SH-SY5Y (cell line): ENCODE measurements at regions not wholly inside any gene's neighbourhood (a gene's known extent, or its start where the extent isn't known, plus 50 kb on each side); places are given as distances from the start of the nearest gene placed in this dataset.
A peak's percentile ranks its signal among the peaks of the same experiment; 100 is the strongest.

Experiments used
- GATA2 ChIP-seq: IDR thresholded peaks from 2 replicates; pipeline ENCODE4 v1.6.1; 2011; ENCODE audit warnings: mild to moderate bottlenecking, low read depth, low read length
- GATA3 ChIP-seq: IDR thresholded peaks from 2 replicates; pipeline ENCODE4 v1.6.1; 2011; ENCODE audit warnings: low read depth, mild to moderate bottlenecking, low read length, moderate library complexity

GRCh38 chr18:51864219-51864965, 475.6 kb upstream of the DCC start:
- TF ChIP-seq GATA3 (no peak), GATA2 (no peak)

DNA sequence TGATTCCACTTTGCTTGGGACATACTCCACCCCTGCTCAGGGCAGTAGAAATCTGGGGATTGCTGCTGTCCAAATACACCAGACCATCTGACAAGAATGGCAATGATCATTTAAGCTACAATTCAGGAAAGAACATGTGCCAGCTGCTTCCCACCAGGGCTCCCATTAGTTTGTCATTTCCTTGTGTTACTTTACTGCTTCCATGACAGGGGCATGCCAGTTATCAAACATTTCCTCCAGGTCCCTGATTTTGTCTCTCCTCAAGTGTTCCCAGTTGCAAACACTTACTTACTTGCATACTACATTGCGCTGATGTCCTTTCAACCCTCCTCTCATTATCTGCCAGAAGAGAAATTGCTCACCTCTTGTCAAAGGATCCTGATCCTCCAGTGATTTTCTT, 474.5 kb upstream of the DCC start:
- no peak for TF ChIP-seq GATA2
- no peak for TF ChIP-seq GATA3

- TF ChIP-seq GATA3 = no peak
- TF ChIP-seq GATA2 = no peak
Observed at GRCh38 chr18:51867767-51868166, 472.2 kb upstream of the DCC start.

DNA sequence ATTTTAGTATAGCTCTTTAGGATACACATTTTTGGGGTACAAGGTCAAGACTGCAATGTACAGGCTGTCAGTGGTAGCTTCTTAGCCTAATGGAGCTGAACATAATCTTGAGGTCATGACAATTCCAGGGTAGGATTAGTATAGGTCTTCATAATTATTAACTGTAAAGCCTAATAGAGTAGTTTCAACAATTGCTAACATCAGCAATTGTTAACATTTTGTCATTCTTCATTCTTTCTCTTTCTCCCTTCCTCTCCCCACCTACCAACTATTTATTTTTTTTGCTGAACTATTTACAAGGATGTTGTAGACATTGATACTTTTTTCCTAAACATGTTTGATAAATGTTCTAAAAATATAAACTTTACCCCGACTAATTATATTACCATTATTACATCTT, 461.3 kb upstream of the DCC start:
- TF ChIP-seq GATA3 = no peak
- TF ChIP-seq GATA2 = no peak

DNA sequence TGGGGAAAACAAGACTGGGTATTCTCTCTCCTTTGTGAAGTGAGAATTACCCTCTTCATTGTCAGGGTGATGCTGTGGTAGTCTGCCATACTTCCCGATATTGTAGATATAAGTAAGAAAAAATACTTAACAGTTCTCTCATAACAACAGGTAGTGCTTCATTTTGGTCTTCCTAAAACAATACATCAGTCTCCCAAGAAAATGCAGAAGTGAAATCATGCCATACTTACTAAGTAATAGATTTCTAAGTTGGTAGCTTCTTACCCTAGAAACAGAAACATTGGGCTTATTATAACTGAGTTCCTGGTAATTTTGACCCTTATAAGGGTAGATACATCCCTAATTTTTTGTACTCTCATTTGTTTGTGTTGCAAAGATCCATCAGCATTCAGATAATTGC, 460.7 kb upstream of the DCC start:
- TF ChIP-seq GATA3 (no peak), GATA2 (no peak)

- TF ChIP-seq GATA2 (peak; percentile 87), GATA3 (peak; percentile 80)
Observed at GRCh38 chr18:51881394-51881793, 458.6 kb upstream of the DCC start.

DNA sequence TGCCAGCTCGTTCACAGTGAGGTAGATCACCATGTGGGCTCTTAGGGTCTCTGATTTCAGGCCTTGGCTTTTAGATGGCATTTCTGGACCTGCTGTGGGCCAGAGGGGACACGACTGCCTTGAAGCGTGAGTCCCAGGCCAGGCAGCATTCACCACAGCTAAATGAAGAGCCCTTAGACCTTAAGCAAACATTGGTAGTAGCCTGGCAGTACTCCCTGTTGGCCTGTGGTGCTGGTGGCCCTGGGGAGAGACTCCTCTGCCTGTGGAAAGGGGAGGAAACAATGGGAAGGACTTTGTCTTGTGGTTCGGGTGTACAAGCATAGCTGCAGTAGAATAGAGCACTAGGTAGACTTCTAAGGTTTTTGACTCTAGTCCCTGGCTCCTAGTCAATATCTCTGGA, 456.0 kb upstream of the DCC start:
- TF ChIP-seq GATA2 (no peak), GATA3 (no peak)

DNA sequence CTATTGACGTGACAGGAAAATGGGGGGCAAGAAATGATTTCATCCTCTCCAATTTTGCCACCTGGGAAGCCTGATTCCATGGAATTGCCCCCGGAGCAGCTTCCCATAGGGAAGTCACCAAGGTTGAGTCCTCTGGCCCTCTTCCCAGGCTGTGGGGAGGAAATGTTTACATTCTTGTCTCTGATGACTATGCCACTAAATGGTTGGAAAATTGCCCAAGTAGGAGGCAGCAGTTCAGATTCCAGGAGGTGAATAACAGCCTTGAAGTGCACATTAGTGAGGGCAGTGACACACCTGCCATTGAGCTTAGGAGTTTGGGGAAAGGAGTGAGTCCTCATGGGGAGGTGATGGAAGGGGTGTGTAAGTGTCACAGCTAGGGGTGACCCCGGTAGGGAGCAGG, 449.2 kb upstream of the DCC start:
- no peak for TF ChIP-seq GATA3
- TF ChIP-seq GATA2 = no peak

- TF ChIP-seq GATA3 = no peak
- TF ChIP-seq GATA2 = no peak
Observed at GRCh38 chr18:51891876-51892275, 448.1 kb upstream of the DCC start.

DNA sequence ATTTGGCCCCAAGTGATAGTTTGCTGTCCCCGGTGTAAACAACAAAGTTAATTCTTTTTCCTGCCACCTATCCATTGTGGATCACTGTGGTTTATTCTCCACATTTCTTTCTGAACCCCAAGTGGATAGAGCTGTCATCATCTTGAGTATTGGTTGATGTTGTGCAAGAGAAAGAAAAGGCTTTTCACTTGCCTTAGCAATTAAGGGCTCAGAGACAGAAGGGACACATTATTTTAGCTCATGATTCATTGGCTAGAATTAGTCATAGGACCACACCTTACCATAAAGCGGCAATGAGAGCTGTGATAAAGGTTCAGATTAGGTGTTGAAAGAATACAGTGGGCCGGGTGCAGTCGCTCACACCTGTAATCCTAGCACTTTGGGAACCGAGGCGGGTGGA, 442.1 kb upstream of the DCC start:
- TF ChIP-seq GATA3 (no peak), GATA2 (no peak)

- TF ChIP-seq GATA2 = no peak
- TF ChIP-seq GATA3 = no peak
Observed at GRCh38 chr18:51907687-51908597, 432.1 kb upstream of the DCC start.

- no peak for TF ChIP-seq GATA3
- TF ChIP-seq GATA2 = no peak
Observed at GRCh38 chr18:51908598-51908944, 431.4 kb upstream of the DCC start.

GRCh38 chr18:51911584-51911983, 428.4 kb upstream of the DCC start:
- no peak for TF ChIP-seq GATA3
- no peak for TF ChIP-seq GATA2

GRCh38 chr18:51912381-51912780, 427.6 kb upstream of the DCC start:
- TF ChIP-seq GATA2 (no peak), GATA3 (no peak)

GRCh38 chr18:51915176-51915575, 424.8 kb upstream of the DCC start:
- no peak for TF ChIP-seq GATA3
- TF ChIP-seq GATA2 = no peak
